ENCODE measurements at regions not wholly inside any gene's neighbourhood (a gene's known extent, or its start where the extent isn't known, plus 50 kb on each side); places are given as distances from the start of the nearest gene placed in this dataset.

DNA sequence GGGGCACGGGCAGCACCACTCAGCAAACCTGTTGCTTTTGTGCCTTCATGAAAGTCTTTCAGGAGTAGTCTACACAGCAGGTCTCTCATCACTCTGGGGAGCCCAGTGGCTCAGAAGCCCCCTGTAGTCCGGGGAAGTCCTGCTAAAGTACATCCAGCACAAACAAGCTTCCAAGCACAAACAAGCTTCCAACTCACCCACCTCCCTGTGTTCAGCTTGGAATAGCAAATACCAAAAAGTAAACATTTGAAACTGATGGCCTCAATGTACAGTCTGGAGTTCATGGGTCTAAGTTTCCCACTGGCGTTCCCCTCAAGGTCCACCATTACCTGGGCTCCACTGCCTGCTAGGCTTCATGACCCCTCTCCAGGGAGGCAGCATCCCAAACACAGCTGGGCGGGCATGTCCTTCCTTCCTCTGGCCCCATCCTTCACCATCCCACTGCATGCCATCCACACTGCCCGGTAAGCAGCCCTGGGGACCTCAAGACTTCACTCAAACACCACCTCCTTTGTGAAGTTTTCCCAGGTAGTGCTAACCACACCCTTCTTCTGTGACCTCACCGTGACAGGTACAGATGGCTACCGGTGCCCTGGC is 62.8 kb upstream of the SIAH1 start:
- TF ChIP-seq POLR2A (IDR thresholded peaks at IDR 0.05; ENCODE audit: low read depth, low read length) = no peak
- FAIRE-seq = no peak
- no peak for DNase-seq (ENCODE audit: insufficient read length, low spot score)

DNA sequence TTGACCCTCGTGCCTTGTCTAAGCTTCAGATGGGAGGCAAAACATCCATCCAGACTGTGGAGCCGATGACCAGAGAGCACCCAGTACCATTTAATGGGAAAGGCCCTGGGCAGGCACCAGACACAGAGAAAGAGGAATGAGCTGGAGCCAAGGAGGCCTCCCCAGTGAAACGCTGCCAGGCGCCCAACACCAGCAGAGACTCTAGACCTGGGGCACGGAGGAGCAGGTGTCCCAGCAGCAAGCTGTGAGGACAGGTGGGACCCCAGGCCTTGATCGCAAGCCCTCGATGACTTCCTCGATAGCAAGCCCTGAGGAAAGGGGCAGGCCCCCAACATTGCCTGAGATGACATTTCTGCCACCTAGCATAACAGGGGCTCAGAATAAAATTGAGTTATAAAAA is 62.2 kb upstream of the SIAH1 start:
- FAIRE-seq (no peak), DNase-seq (ENCODE audit: insufficient read length, low spot score) (no peak)
- no peak for TF ChIP-seq POLR2A (IDR thresholded peaks at IDR 0.05; ENCODE audit: low read depth, low read length)

DNA sequence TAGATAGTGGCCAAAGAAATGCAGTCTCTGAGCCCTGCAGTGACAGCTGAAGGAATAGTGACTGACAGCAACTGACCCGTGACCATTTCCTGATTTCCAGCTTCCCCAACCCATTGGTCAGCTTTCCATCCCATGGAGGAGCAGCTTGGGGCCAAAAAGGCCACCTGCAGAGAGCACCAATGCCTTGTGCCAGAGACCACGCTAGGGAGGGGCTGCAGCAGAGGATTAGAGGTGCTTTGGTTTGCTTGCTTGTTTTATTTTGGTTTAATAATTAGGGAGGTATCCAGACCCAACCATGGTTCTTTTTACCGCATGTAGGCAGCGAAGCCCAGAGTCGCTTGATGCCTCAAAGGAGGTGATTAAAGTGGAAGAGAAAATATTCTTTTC is 61.3 kb upstream of the SIAH1 start:
- TF ChIP-seq POLR2A (IDR thresholded peaks at IDR 0.05; ENCODE audit: low read depth, low read length) = no peak

DNA sequence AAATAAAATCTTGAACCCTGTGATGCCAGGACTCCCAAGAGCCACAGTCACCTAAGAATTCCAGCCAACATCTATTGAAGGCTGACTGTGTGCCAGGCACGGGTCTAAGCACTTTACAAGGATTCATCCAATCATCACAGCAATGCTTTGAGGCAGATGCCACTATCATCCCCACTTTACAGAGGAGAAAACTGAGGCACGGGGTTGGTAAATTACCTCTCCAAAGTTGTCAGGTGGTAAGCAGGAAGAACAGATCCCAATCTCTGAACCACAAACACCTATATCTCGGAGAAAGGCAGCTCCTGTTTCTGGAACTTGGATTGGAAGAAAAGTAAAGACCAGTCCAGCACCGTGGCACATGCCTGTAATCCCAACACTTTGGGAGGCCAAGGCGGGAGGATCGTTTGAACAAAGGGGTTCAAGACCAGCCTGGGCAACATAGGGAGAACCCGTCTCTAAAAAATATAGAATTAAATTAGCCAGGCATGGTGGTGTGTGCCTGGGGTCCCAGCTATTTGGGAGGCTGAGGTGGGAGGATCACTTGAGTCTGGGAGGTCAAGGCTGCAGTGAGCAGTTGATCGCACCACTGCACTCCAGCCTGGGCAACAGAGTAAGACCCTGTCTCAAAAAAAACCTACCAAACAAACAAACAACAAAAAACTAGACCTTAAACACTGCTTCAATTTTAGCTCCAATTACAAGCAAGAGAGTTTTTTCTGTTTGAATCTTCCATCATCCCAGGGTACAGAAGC is 60.7 kb upstream of the SIAH1 start:
- FAIRE-seq = no peak
- TF ChIP-seq POLR2A (IDR thresholded peaks at IDR 0.05; ENCODE audit: low read depth, low read length) = no peak
- no peak for DNase-seq (ENCODE audit: insufficient read length, low spot score)

More for the DNA sequence above, 61.3 kb upstream of the SIAH1 start:
- no peak for FAIRE-seq
- no peak for DNase-seq (ENCODE audit: insufficient read length, low spot score)

DNA sequence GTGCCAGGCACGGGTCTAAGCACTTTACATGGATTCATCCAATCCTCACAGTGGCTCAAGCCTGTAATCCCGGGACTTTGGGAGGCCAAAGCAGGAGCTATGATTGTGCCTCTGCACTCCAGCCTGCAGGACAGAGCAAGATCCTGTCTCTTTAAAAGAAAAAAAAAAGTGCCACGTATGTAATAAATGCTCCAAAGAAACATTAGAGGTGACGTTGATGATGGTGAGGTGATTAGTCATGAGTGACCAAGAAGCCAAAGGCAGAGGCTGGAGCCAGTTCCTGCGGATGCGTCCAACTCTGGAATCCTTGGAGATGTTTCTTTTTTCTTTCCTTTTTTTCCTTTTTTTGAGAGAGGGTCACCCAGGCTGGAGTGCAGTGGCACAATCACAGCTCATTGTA is 59.4 kb upstream of the SIAH1 start:
- DNase-seq (ENCODE audit: insufficient read length, low spot score) = peak; percentile 70
- peak; percentile 15; the same call in 1 of the 2 replicates for TF ChIP-seq POLR2A (IDR thresholded peaks at IDR 0.05; ENCODE audit: low read depth, low read length)
- FAIRE-seq = peak; percentile 41

DNA sequence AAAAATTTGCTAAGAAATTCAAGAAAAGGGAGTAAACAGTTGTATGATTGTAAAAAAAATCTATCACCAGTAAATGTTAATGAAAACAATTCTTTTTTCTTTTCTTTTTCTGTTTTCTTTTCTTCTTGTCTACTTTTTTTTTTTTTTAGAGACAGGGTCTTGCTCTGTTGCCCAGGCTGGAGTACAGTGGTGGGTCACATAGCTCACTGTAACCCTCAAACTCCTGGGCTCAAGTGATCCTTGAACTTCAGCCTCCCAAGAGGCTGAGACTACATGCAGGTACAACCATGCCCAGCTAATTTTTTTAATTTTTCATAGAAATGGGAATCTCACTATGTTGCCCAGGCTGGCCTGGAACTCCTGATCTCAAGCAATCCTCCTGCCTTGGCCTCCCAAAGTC is 57.2 kb upstream of the SIAH1 start:
- no peak for DNase-seq (ENCODE audit: insufficient read length, low spot score)
- no peak for TF ChIP-seq POLR2A (IDR thresholded peaks at IDR 0.05; ENCODE audit: low read depth, low read length)
- no peak for FAIRE-seq

DNA sequence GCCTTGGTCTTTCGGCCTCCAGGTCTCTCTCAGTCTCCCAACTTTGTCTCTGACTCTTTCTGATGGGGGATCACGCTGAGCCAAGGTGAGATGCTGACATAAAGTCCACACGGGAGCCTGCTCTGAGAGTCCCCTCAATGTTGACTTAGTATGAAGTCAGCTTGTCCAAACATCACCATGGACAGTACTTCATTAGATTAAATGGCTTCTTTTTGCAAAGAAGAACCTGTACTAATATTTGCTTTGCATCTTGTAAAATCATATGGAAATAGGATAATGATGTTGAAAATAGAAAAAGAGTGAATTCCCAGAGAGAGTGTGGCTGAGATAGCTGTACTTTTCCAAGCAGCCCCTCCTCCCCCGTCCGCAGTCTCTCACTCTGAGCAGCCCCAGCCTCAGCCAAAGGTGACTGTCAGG is 56.7 kb upstream of the SIAH1 start:
- DNase-seq (ENCODE audit: insufficient read length, low spot score) (no peak), FAIRE-seq (no peak)
- TF ChIP-seq POLR2A (IDR thresholded peaks at IDR 0.05; ENCODE audit: low read depth, low read length) = no peak

DNA sequence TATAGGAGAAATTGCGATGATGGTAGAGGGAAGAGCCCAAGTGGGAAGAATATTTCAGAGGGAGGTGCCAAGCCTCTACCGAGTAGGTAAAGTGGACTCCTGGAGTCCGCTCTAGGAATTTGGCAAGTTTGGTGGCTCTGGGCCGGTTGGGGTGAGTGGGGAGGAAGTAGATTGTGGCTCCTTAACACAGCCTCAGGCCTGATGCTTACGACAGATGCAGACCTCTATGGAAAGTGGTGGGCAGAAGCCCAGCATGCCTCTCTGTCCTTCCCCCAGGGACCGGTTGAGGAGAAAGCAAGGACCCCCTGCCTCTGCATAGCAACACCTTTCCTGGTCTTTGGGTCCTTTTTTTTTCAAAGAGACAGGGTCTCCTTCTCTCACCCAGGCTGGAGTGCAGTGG is 55.9 kb upstream of the SIAH1 start:
- no peak for TF ChIP-seq POLR2A (IDR thresholded peaks at IDR 0.05; ENCODE audit: low read depth, low read length)
- DNase-seq (ENCODE audit: insufficient read length, low spot score) = no peak
- FAIRE-seq = no peak

DNA sequence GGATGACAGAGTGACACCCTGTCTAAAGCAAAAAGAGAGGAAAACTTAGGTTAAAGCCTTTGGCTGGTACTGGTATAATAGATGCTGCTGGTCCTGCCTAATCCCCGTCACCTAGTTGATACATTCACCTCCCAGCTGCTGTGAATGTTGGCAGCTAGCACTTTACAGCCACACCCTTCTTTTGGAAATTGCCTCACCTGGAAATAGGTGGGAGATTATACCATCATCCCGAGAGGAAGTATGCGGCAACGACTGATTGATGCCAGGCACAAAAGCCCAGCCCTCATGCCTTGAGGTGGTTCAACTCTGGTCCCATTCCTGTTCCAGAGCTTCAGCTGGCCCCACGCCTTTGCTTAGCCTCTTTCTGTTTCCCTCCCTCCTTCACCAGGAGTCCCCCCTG is 53.2 kb upstream of the SIAH1 start:
- FAIRE-seq (no peak), DNase-seq (ENCODE audit: insufficient read length, low spot score) (no peak)
- no peak for TF ChIP-seq POLR2A (IDR thresholded peaks at IDR 0.05; ENCODE audit: low read depth, low read length)

DNA sequence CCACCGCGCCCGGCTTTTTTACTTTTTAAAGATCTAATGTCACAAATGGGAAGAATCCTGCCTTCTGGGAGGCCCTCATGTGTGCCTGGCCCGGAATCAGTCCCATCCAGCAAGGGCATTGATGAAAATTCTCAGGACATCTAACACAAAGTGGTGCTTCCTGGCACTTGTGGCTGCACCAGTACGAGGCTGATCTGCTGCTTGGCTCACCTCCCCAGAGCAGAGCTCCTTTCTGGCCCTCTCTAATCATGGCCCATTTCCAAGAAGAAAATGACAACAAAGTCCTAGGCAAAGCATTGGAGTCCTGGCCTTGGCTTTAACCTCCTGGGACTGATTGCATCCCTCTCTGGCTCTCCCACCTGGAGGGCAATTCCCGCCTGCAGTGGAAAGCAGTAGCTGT is 50.7 kb upstream of the SIAH1 start:
- no peak for DNase-seq (ENCODE audit: insufficient read length, low spot score)
- TF ChIP-seq POLR2A (IDR thresholded peaks at IDR 0.05; ENCODE audit: low read depth, low read length) = no peak
- FAIRE-seq = no peak

DNA sequence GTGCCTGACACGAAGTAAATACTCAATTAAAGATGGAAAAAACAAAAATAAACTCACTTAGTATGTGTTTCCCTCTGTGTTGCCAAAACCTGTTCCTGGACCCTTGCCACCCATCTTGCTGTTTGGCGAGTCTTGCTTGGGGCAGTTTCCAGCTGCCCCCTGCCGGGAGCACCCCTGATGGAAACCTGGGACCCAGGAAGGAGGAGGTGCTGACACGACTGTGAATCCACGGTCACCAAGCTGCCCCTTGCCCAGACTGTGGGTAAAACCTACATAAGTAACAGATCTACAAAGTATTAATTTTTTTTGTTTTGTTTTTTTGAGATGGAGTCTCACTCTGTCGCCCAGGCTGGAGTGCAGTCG is 50.1 kb upstream of the SIAH1 start:
- no peak for DNase-seq (ENCODE audit: insufficient read length, low spot score)
- FAIRE-seq = no peak
- TF ChIP-seq POLR2A (IDR thresholded peaks at IDR 0.05; ENCODE audit: low read depth, low read length) = no peak
